HCT116 (cell line): ENCODE measurements at regions not wholly inside any gene's neighbourhood (a gene's known extent, or its start where the extent isn't known, plus 50 kb on each side); places are given as distances from the start of the nearest gene placed in this dataset.

ENCODE experiments used
- ATAC-seq: fragments of 200-7000 bp; cut with Tn5 transposase; 2 replicates; pipeline ENCODE4 v1.9.1; 2020; ENCODE audit warnings: mild to moderate bottlenecking, moderate library complexity
- BruUV-seq: library from RNA; stranded (reverse); fragments of 400-500 nt; replicated peaks from 2 replicates; lab custom pipeline; 2021; lab: Mats Ljungman, UMichigan
- CTCF ChIA-PET: fragments of 300-600 bp; sonication (Branson Sonifier 250); formaldehyde crosslinking; loops from one replicate; lab custom pipeline; 2021; ENCODE audit warnings: antibody characterized with exemption; lab: Charles Lee
- POLR2A ChIA-PET: fragments of 300-600, 350-600 bp; sonication (Branson Sonifier 250); formaldehyde crosslinking; loops from one replicate; lab custom pipeline; 2021; ENCODE audit warnings: antibody characterized with exemption; lab: Charles Lee
- RAD21 ChIA-PET, 2 experiments: fragments of 300-600 bp; sonication (Branson Sonifier 250); formaldehyde crosslinking; loops; one replicate each; lab custom pipeline; 2023; ENCODE audit warnings: low total read pairs in 2 of 2; ENCODE audit not compliant: uncharacterized antibody in 2 of 2, unreplicated experiment in 2 of 2, low non-redundant PET in 1 of 2; lab: Charles Lee
- DNase-seq: peaks from one replicate; pipeline ENCODE4 v3.0.0-alpha.2; 2010; ENCODE audit warnings: low read depth, low spot score
- H2AFZ ChIP-seq: fragments of 200-600 bp; shearing (Covaris generic), sonication (generic); 2 replicates; pipeline ENCODE4 v1.6.1; 2017; ENCODE audit warnings: low read depth, mixed run types, mixed read lengths, antibody characterized with exemption, low read length; ENCODE audit not compliant: poor library complexity, severe bottlenecking
- H3K27ac ChIP-seq: 2 replicates; pipeline ENCODE4 v1.5.1; 2012; ENCODE audit warnings: low read depth, low read length
- H3K27me3 ChIP-seq: fragments of 200-600 bp; sonication (generic); 2 replicates; pipeline ENCODE4 v1.6.1; 2016; ENCODE audit warnings: mixed run types, low read length, mixed read lengths; ENCODE audit not compliant: insufficient read depth
- H3K36me3 ChIP-seq, 2 experiments: fragments of 200-500 bp in 1 of 2; fragments of 200-600 bp in 1 of 2; sonication (Bioruptor generic) in 1 of 2; sonication (generic) in 1 of 2; 2 replicates each; pipeline versions ENCODE4 v1.5.1 to v1.6.1; 2014 to 2016; ENCODE audit warnings: low read length in 2 of 2, inconsistent platforms in 1 of 2, mixed read lengths in 1 of 2, mixed run types in 1 of 2; ENCODE audit not compliant: insufficient read depth in 2 of 2, control insufficient read depth in 1 of 2
- H3K4me1 ChIP-seq, 2 experiments: fragments of 200-600 bp in 1 of 2; sonication (generic) in 1 of 2; 2 replicates each; pipeline versions ENCODE4 v1.5.1 to v1.6.1; 2012 to 2017; ENCODE audit warnings: low read length in 2 of 2, inconsistent platforms in 1 of 2, mild to moderate bottlenecking in 1 of 2, mixed read lengths in 1 of 2, mixed run types in 1 of 2, moderate library complexity in 1 of 2; ENCODE audit not compliant: insufficient read depth in 2 of 2, control insufficient read depth in 1 of 2
- H3K4me2 ChIP-seq: fragments of 200-600 bp; sonication (generic); 2 replicates; pipeline ENCODE4 v1.6.1; 2017; ENCODE audit warnings: mixed run types, low read length, mixed read lengths
- H3K4me3 ChIP-seq, 2 experiments: fragments of 200-600 bp in 1 of 2; sonication (generic) in 1 of 2; replicated peaks in 1 of 2; 2 replicates each; pipeline ENCODE4 v1.5.1; 2011 to 2016; ENCODE audit warnings: low read length in 2 of 2, control low read depth in 1 of 2, low read depth in 1 of 2, mild to moderate bottlenecking in 1 of 2, mixed read lengths in 1 of 2, mixed run types in 1 of 2
- H3K79me2 ChIP-seq: fragments of 200-600 bp; sonication (generic); 2 replicates; pipeline ENCODE4 v1.6.1; 2017; ENCODE audit warnings: mild to moderate bottlenecking, mixed run types, low read length, moderate library complexity, mixed read lengths; ENCODE audit not compliant: insufficient read depth
- H3K9ac ChIP-seq: fragments of 200-600 bp; sonication (generic); 2 replicates; pipeline ENCODE4 v1.6.1; 2016; ENCODE audit warnings: low read length, mixed read lengths
- H3K9me2 ChIP-seq: fragments of 200-600 bp; sonication (generic), shearing (Covaris generic); 2 replicates; pipeline ENCODE4 v1.6.1; 2017; ENCODE audit warnings: mixed run types, mild to moderate bottlenecking, moderate library complexity; ENCODE audit not compliant: insufficient read depth
- H3K9me3 ChIP-seq, 2 experiments: fragments of 200-500 bp in 1 of 2; fragments of 200-600 bp in 1 of 2; sonication (Bioruptor generic) in 1 of 2; sonication (generic) in 1 of 2; 2 replicates each; pipeline ENCODE4 v1.6.1; 2014 to 2017; ENCODE audit warnings: low read length in 2 of 2, mixed read lengths in 2 of 2, inconsistent platforms in 1 of 2, low read depth in 1 of 2, mild to moderate bottlenecking in 1 of 2, mixed run types in 1 of 2, moderate library complexity in 1 of 2; ENCODE audit not compliant: control insufficient read depth in 1 of 2, insufficient read depth in 1 of 2
- H4K20me1 ChIP-seq: fragments of 200-600 bp; sonication (generic), shearing (Covaris generic); 2 replicates; pipeline ENCODE4 v1.6.1; 2017; ENCODE audit warnings: mixed run types, mild to moderate bottlenecking, moderate library complexity; ENCODE audit not compliant: insufficient read depth
- CBX3 ChIP-seq: IDR thresholded peaks from 2 replicates; pipeline ENCODE4 v1.6.1; 2012; ENCODE audit warnings: low read depth
- CEBPB ChIP-seq: IDR thresholded peaks from 2 replicates; pipeline ENCODE4 v1.6.1; 2012; ENCODE audit warnings: low read depth
- EGR1 ChIP-seq: IDR thresholded peaks from 2 replicates; pipeline ENCODE4 v1.6.1; 2012; ENCODE audit warnings: low read depth
- ELF1 ChIP-seq: IDR thresholded peaks from 2 replicates; pipeline ENCODE4 v1.6.1; 2012; ENCODE audit warnings: low read depth, borderline replicate concordance
- EZH2phosphoT487 ChIP-seq: fragments of 200-600 bp; IDR thresholded peaks from 2 replicates; pipeline ENCODE4 v1.6.1; 2018; ENCODE audit warnings: antibody characterized with exemption, borderline replicate concordance
- JUND ChIP-seq: IDR thresholded peaks from 2 replicates; pipeline ENCODE4 v1.6.1; 2012
- POLR2AphosphoS5 ChIP-seq: IDR thresholded peaks from 2 replicates; pipeline ENCODE4 v1.6.1; 2011; ENCODE audit warnings: mild to moderate bottlenecking, low read depth, low read length, moderate library complexity
- RAD21 ChIP-seq: IDR thresholded peaks from 2 replicates; pipeline ENCODE4 v1.6.1; 2012; ENCODE audit warnings: low read depth, mild to moderate bottlenecking
- SIN3A ChIP-seq: IDR thresholded peaks from 2 replicates; pipeline ENCODE4 v1.6.1; 2012; ENCODE audit warnings: low read depth
- SP1 ChIP-seq: IDR thresholded peaks from 2 replicates; pipeline ENCODE4 v1.6.1; 2012; ENCODE audit warnings: low read depth
- TCF7L2 ChIP-seq: IDR thresholded peaks from 2 replicates; pipeline ENCODE4 v1.7.0; 2011; ENCODE audit warnings: borderline replicate concordance, inconsistent platforms; ENCODE audit not compliant: insufficient read depth, insufficient read length; ENCODE audit errors: extremely low read depth
- ZBTB33 ChIP-seq: IDR thresholded peaks from 2 replicates; pipeline ENCODE4 v1.6.1; 2011; ENCODE audit warnings: mild to moderate bottlenecking, low read length, moderate library complexity; ENCODE audit not compliant: insufficient replicate concordance; ENCODE audit errors: extremely low read depth
- intact Hi-C: fragments of 100-400 bp; cut with micrococcal nuclease; formaldehyde crosslinking; loops from 2 replicates; pipeline ENCODE4 v1.10.0; 2022
- TF ChIP-seq, protein P1 (sequence below): IDR thresholded peaks from 2 replicates; pipeline ENCODE4 v1.6.1; 2012

GRCh38 chr12:127311720-127312364 is 955.1 kb upstream of the TMEM132C start:
- ChIA-PET RAD21 (no interaction called here), CTCF (no interaction called here), POLR2A (no interaction called here)
- intact Hi-C loops: no loop called here
- no peaks in the 10 kb centered on the region for H4K20me1 ChIP-seq
- TF ChIP-seq RAD21 (no peak), JUND (no peak), TCF7L2 (no peak), ELF1 (no peak), POLR2AphosphoS5 (no peak), SIN3A (no peak), SP1 (no peak), ZBTB33 (no peak), CEBPB (no peak), CBX3 (no peak), EZH2phosphoT487 (no peak), EGR1 (no peak)
- TF ChIP-seq, protein P1, sequence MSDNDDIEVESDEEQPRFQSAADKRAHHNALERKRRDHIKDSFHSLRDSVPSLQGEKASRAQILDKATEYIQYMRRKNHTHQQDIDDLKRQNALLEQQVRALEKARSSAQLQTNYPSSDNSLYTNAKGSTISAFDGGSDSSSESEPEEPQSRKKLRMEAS: no peak
- H3K4me2 ChIP-seq: no peak overlapping the region
- no TSS peak for BruUV-seq
- no peaks in the 10 kb centered on the region for H3K79me2 ChIP-seq
- DNase-seq (no peak), ATAC-seq (no peak)
- H3K9me3 ChIP-seq: no peaks in the 10 kb centered on the region
- no peaks in the 10 kb centered on the region for H3K27me3 ChIP-seq
- H3K9ac ChIP-seq: no peak overlapping the region
- H3K4me3 ChIP-seq: no peak overlapping the region
- no peaks in the 10 kb centered on the region for H3K4me1 ChIP-seq
- no peak overlapping the region for H3K27ac ChIP-seq
- no peaks in the 10 kb centered on the region for H3K36me3 ChIP-seq
- no peak overlapping the region for H2AFZ ChIP-seq
- no peaks in the 10 kb centered on the region for H3K9me2 ChIP-seq
